Amygdala (tissue), 56 donors: ENCODE measurements at regions not wholly inside any gene's neighbourhood (a gene's known extent, or its start where the extent isn't known, plus 50 kb on each side); places are given as distances from the start of the nearest gene placed in this dataset.
"Not testable (repeated sequence)": the region's sequence is repeated elsewhere in the genome, so short reads cannot be mapped to it uniquely, and the experiment has no call there.

Experiments
- DNase-seq, 56 donors: peaks; one replicate each; lab custom pipeline; 2025; lab: John Stamatoyannopoulos, UW

- DNase-seq: no peak
These were observed 50.5 kb upstream of the CD99 start for GRCh38 chrX:2640436-2641150.

- DNase-seq: no peak
These were observed 52.8 kb upstream of the CD99 start for GRCh38 chrX:2638279-2638678.

- no peak for DNase-seq
These were observed 55.8 kb upstream of the CD99 start for GRCh38 chrX:2635342-2635741.

- no peak for DNase-seq
These were observed 58.3 kb upstream of the CD99 start for GRCh38 chrX:2632533-2633504.

- DNase-seq: no peak
These were observed 59.2 kb upstream of the CD99 start for GRCh38 chrX:2631743-2632532.

- DNase-seq: not testable (repeated sequence)
These were observed 60.0 kb upstream of the CD99 start for GRCh38 chrX:2630935-2631742.

- DNase-seq: not testable (repeated sequence)
These were observed 60.8 kb upstream of the CD99 start for GRCh38 chrX:2630008-2630934.

- DNase-seq: no peak
These were observed 61.6 kb upstream of the CD99 start for GRCh38 chrX:2629316-2630007.

GRCh38 chrX:2628751-2629315 is 62.3 kb upstream of the CD99 start:
- no peak for DNase-seq

- DNase-seq: no peak
These were observed 63.7 kb upstream of the CD99 start for GRCh38 chrX:2627272-2627867.

- no peak for DNase-seq
These were observed 64.3 kb upstream of the CD99 start for GRCh38 chrX:2626750-2627149.

GRCh38 chrX:2620576-2620975 is 70.5 kb upstream of the CD99 start:
- DNase-seq: no peak

GRCh38 chrX:2618516-2618915 is 72.6 kb upstream of the CD99 start:
- no peak for DNase-seq

- no peak for DNase-seq
These were observed 76.2 kb upstream of the CD99 start for GRCh38 chrX:2614911-2615310.

GRCh38 chrX:2610246-2611170 is 80.6 kb upstream of the CD99 start:
- DNase-seq: no peak

- no peak for DNase-seq
These were observed 81.5 kb upstream of the CD99 start for GRCh38 chrX:2609431-2610238.
